ENCODE measurements at regions not wholly inside any gene's neighbourhood (a gene's known extent, or its start where the extent isn't known, plus 50 kb on each side); places are given as distances from the start of the nearest gene placed in this dataset.
"Not testable (repeated sequence)": the region's sequence is repeated elsewhere in the genome, so short reads cannot be mapped to it uniquely, and the experiment has no call there.

GRCh38 chr12:4822572-4822971 lies 87.1 kb upstream of the KCNA1 start:
- DNase-seq, result no peak

- no peak for DNase-seq
These were observed 85.3 kb upstream of the KCNA1 start for GRCh38 chr12:4824380-4824779.

GRCh38 chr12:4825011-4825858 lies 84.5 kb upstream of the KCNA1 start:
- no peak for DNase-seq

GRCh38 chr12:4826909-4827308 lies 82.8 kb upstream of the KCNA1 start:
- DNase-seq, result no peak

- DNase-seq, result no peak
These were observed 81.5 kb upstream of the KCNA1 start for GRCh38 chr12:4828176-4828575.

- DNase-seq, result no peak
These were observed 80.4 kb upstream of the KCNA1 start for GRCh38 chr12:4829161-4829792.

GRCh38 chr12:4829793-4830162 lies 79.9 kb upstream of the KCNA1 start:
- peak; percentile 97 for DNase-seq

GRCh38 chr12:4830556-4831210 lies 79.0 kb upstream of the KCNA1 start:
- no peak for DNase-seq

- DNase-seq, result no peak
These were observed 76.7 kb upstream of the KCNA1 start for GRCh38 chr12:4833053-4833452.

- DNase-seq, result no peak
These were observed 76.2 kb upstream of the KCNA1 start for GRCh38 chr12:4833524-4833923.

GRCh38 chr12:4842401-4842800 lies 67.3 kb upstream of the KCNA1 start:
- not testable (repeated sequence) for DNase-seq

- DNase-seq, result no peak
These were observed 65.8 kb upstream of the KCNA1 start for GRCh38 chr12:4843907-4844306.

- DNase-seq, result no peak
These were observed 62.0 kb upstream of the KCNA1 start for GRCh38 chr12:4847713-4848112.

- peak; percentile 80 for DNase-seq
These were observed 60.6 kb upstream of the KCNA1 start for GRCh38 chr12:4849115-4849541.

- no peak for DNase-seq
These were observed 59.8 kb upstream of the KCNA1 start for GRCh38 chr12:4849795-4850345.

GRCh38 chr12:4850857-4851380 lies 58.8 kb upstream of the KCNA1 start:
- DNase-seq, result no peak

GRCh38 chr12:4852308-4852707 lies 57.4 kb upstream of the KCNA1 start:
- no peak for DNase-seq

- no peak for DNase-seq
These were observed 56.8 kb upstream of the KCNA1 start for GRCh38 chr12:4852911-4853310.

- peak; percentile 94 for DNase-seq
These were observed 54.4 kb upstream of the KCNA1 start for GRCh38 chr12:4855121-4855924.

- DNase-seq, result peak; percentile 86
These were observed 53.1 kb upstream of the KCNA1 start for GRCh38 chr12:4856596-4856995.

GRCh38 chr12:4857472-4858291 lies 52.0 kb upstream of the KCNA1 start:
- peak; percentile 98 for DNase-seq

GRCh38 chr12:4858386-4858785 lies 51.3 kb upstream of the KCNA1 start:
- DNase-seq, result no peak
